ENCODE measurements at regions not wholly inside any gene's neighbourhood (a gene's known extent, or its start where the extent isn't known, plus 50 kb on each side); places are given as distances from the start of the nearest gene placed in this dataset.
"Not testable (repeated sequence)": the region's sequence is repeated elsewhere in the genome, so short reads cannot be mapped to it uniquely, and the experiment has no call there.

DNA sequence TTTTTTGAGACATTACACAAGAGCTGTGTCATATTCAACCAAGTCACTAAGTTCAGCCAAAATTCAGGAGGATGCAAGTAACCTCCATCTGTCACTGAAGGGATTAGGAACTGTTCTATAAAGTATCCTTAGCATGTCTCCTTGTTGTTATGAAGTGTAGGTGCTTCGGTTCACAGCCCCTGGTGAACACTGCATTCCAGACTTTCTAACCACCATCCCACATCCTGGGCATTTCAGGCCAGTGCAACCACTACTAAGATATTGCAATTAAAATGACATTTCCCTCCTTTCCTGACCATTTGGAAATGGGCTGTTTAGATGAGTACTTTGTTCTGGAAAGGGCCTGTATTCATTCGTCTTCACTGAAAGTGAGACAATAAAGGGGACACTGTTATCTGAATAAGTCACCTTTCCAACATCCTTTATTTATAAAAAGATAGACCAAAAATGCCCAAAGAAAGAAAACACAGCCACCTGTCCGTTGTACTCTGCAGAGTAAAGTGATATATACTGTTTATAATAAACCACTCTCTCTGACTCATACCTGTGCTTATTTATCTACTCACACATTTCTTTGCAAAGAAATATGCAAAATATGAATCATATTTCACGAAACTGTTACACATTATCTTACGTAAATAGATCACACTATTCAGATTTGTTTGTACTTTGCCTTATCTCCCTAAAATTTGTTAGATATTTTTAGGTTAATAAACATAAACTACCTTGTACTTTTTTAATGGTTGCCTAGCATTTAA, 861.9 kb downstream of the CDH18 start:
- no peaks in the 10 kb centered on the region for H3K27me3 Mint-ChIP-seq
- no peak overlapping the region for H3K4me3 Mint-ChIP-seq
- no peaks in the 10 kb centered on the region for H3K36me3 Mint-ChIP-seq
- ATAC-seq (no peak), DNase-seq (ENCODE audit: low spot score) (no peak)
- H3K27ac Mint-ChIP-seq = no peak overlapping the region
- peaks cover 13% of the 10 kb centered on the region for H3K9me3 Mint-ChIP-seq
- no peaks in the 10 kb centered on the region for H3K4me1 Mint-ChIP-seq (ENCODE audit: low read depth in 2 of 2)

DNA sequence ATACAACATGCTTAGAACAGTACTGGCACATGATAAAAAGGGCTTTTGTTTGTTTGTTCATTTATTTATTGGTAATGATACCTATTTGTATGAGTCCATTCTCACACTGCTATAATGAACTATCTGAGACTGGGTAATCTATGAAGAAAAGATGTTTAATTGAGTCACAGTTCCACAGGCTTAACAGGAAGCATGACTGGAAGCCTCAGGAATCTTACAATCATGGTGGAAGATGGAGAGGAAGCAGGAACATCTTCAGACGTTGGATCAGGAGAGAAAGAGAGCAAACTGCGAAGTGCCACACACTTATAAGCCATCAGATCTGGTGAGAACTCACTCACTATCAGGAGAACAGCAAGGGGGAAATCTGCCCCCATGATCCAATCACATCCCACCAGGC, 847.7 kb downstream of the CDH18 start:
- no peaks in the 10 kb centered on the region for H3K27me3 Mint-ChIP-seq
- DNase-seq (ENCODE audit: low spot score) = no peak
- H3K4me1 Mint-ChIP-seq (ENCODE audit: low read depth in 2 of 2) = no peaks in the 10 kb centered on the region

DNA sequence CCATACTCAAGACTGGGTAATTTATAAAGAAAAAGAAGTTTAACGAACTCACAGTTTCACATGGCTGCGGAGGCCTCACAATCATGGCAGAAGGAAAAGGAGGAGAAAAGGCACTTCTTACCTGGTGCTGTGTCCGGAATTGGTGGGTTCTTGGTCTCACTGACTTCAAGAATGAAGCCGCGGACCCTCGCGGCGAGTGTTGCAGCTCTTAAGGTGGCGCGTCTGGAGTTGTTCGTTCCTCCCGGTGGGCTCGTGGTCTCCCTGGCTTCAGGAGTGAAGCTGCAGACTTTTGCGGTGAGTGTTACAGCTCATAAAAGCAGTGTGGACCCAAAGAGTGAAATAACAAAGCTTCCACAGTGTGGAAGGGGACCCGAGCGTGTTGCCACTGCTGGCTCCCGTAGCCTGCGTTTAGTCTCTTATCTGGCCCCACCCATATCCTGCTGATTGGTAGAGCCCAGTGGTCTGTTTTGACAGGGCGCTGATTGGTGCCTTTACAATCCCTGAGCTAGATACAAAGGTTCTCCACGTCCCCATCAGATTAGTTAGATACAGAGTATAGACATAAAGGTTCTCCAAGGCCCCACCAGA, 846.0 kb downstream of the CDH18 start:
- DNase-seq (ENCODE audit: low spot score); H3K36me3 Mint-ChIP-seq; H3K27ac Mint-ChIP-seq; H3K4me1 Mint-ChIP-seq (ENCODE audit: low read depth in 2 of 2); ATAC-seq; H3K27me3 Mint-ChIP-seq; H3K4me3 Mint-ChIP-seq: not testable (repeated sequence)
- peaks cover 17% of the 10 kb centered on the region for H3K9me3 Mint-ChIP-seq

More for the DNA sequence above, 847.7 kb downstream of the CDH18 start:
- Mint-ChIP-seq H3K27ac (no peak overlapping the region), H3K9me3 (peaks cover 16% of the 10 kb centered on the region), H3K36me3 (peaks cover 4% of the 10 kb centered on the region), H3K4me3 (no peak overlapping the region)
- ATAC-seq = no peak

DNA sequence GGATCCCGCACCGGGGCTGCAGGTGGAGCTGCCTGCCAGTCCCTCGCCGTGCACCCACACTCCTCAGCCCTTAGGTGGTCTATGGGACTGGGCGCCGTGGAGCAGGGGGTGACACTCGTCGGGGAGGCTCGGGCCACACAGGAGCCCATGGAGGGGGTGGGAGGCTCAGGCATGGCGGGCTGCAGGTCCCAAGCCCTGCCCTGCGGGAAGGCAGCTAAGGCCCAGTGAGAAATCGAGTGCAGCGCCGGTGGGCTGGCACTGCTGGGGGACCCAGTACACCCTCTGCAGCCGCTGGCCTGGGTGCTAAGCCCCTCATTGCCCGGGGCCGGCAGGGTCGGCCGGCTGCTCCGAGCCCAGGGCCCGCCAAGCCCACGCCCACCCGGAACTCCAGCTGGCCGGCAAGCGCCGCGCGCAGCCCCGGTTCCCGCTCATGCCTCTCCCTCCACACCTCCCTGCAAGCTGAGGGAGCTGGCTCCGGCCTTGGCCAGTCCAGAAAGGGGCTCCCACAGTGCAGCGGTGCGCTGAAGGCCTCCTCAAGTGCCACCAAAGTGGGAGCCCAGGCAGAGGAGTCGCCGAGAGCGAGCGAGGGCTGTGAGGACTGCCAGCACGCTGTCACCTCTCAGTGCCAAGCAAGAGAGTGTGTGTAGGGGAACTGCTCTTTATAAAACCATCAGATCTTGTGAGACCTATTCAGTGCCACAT, 845.1 kb downstream of the CDH18 start:
- not testable (repeated sequence) for H3K4me1 Mint-ChIP-seq (ENCODE audit: low read depth in 2 of 2); DNase-seq (ENCODE audit: low spot score); H3K4me3 Mint-ChIP-seq; H3K36me3 Mint-ChIP-seq; H3K27ac Mint-ChIP-seq; H3K27me3 Mint-ChIP-seq; ATAC-seq
- H3K9me3 Mint-ChIP-seq = peaks cover 17% of the 10 kb centered on the region

DNA sequence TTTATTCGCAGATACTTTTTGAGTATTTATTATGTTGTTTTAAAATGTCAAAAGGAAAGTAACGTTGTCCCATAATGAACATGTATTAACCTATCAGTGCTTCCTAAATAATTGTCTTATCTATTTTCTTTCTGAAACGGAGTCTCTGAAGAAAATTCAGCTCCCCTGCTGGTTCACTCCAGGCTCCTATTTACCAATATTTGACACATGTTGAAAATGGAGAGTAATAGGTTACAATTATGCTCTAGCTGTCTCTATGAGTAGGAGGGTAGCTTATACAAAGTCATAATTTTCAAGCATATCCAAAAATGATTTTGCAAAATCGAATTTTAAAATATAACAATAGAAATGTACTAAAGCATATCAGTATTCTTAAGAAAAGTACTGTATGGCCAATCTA, 844.1 kb downstream of the CDH18 start:
- Mint-ChIP-seq H3K27ac (no peak overlapping the region), H3K36me3 (peaks cover 8% of the 10 kb centered on the region), H3K27me3 (no peaks in the 10 kb centered on the region), H3K4me3 (no peak overlapping the region), H3K9me3 (peaks cover 20% of the 10 kb centered on the region), H3K4me1 (ENCODE audit: low read depth in 2 of 2) (no peaks in the 10 kb centered on the region)
- no peak for DNase-seq (ENCODE audit: low spot score)
- no peak for ATAC-seq

DNA sequence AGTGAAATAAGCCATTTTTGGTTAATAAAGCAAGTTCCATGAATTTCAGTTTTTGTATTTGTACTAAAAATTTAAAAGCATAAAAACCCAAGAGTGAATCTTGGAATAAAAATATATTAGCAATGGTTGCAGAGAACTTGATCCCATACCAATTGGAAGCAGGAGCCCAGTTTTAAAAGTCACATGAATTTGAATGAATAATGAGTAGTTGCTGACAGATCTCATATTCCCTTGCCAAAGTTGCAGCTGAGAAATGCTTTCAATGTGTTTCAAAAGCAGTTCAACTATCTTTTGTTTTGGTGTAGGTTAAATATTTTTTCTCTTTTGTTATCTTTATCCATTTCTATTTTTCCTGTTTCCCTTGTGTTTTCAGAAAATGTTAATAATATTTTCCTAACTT, 818.6 kb downstream of the CDH18 start:
- no peaks in the 10 kb centered on the region for H3K27me3 Mint-ChIP-seq
- no peak overlapping the region for H3K4me3 Mint-ChIP-seq
- H3K36me3 Mint-ChIP-seq = no peaks in the 10 kb centered on the region
- peaks cover 7% of the 10 kb centered on the region for H3K9me3 Mint-ChIP-seq
- H3K27ac Mint-ChIP-seq = no peak overlapping the region
- DNase-seq (ENCODE audit: low spot score) (no peak), ATAC-seq (no peak)
- no peaks in the 10 kb centered on the region for H3K4me1 Mint-ChIP-seq (ENCODE audit: low read depth in 2 of 2)

DNA sequence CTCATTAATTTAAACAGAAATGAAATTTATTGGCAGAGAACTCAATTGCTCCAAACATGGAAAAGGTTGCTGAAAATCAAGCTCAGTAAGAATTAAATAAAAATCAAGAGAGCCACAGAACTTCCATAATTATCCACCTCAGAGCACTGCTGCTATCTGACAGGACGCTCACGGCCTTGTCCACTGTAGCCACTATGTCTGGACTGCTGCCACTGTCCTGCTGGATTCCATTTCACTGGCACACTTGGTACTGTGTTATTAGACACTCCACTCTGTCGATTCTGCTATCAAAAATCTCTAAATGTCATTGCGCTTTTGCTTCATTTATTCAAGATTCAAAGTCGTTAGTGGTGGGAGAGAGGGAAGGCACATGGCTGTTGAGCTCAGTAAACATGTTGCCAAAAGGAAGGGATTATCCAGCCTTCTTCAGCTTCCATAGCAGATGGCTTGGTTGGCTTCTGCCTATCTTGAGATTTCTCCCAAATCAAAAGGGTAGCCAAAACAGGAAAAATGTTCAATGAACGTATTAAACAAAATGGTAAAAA, 815.0 kb downstream of the CDH18 start:
- Mint-ChIP-seq H3K27me3 (no peaks in the 10 kb centered on the region), H3K27ac (no peak overlapping the region), H3K4me3 (no peak overlapping the region), H3K9me3 (peaks cover 4% of the 10 kb centered on the region), H3K4me1 (ENCODE audit: low read depth in 2 of 2) (no peaks in the 10 kb centered on the region), H3K36me3 (no peaks in the 10 kb centered on the region)
- no peak for DNase-seq (ENCODE audit: low spot score)
- ATAC-seq = no peak

DNA sequence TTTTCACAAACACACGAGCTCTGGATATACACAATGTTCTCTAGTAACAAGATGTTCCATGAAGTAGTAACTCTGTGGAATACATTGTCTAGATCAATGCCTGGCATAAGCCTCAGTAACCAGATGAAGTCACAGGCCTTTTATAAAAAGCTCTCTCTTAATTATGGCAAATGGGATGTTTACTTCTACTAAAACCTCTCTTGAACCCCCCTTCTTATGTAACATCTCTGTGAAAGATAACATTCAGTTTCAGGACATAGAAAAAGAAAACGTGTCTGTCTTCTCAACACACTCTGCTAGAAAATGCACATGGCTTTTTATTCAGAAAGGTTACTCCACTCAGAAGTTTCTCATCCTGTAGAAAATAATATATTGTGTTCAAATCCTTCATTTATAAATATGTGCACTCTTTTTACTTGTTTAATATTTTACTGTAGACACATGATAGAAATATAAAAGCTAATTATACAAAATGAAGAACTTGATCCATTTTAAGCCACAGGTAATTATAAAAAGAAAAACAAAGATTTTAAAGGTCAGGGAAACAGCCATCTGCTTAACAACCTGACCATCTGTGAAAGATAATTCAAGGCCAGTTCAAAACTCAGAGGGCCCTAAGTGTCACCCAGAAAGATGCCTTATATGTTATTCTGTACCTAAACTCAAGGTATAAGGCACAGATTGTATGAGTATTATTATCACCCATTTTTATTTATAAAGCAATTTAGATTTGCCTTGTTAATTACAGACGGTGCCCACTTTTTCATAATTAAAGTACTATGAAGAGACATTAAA, 812.0 kb downstream of the CDH18 start:
- ATAC-seq (no peak), DNase-seq (ENCODE audit: low spot score) (no peak)
- no peak overlapping the region for H3K27ac Mint-ChIP-seq
- H3K36me3 Mint-ChIP-seq = no peaks in the 10 kb centered on the region
- H3K4me3 Mint-ChIP-seq = no peak overlapping the region
- peaks cover 4% of the 10 kb centered on the region for H3K9me3 Mint-ChIP-seq
- no peaks in the 10 kb centered on the region for H3K27me3 Mint-ChIP-seq
- H3K4me1 Mint-ChIP-seq (ENCODE audit: low read depth in 2 of 2) = no peaks in the 10 kb centered on the region

DNA sequence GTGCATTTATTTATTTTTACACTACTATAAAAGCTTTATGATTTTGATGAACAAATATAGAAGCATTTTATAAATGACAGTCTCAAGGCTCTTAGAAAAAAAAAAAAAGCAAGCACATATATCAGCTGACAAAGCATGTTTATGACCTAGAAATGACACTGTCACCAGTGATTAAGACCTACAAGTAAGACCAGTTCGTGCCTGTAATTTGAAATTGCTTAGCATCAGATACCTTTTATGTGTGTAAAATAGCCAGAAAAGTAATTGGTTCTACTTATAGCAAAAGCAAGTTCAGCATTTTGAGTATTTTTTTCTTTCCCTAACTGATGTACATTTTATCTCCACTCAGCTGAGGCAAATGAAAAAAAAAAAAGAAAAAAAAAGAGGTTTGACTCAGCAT, 808.4 kb downstream of the CDH18 start:
- DNase-seq (ENCODE audit: low spot score) (no peak), ATAC-seq (no peak)
- Mint-ChIP-seq H3K27ac (no peak overlapping the region), H3K4me1 (ENCODE audit: low read depth in 2 of 2) (no peaks in the 10 kb centered on the region), H3K36me3 (no peaks in the 10 kb centered on the region), H3K4me3 (no peak overlapping the region), H3K9me3 (no peaks in the 10 kb centered on the region), H3K27me3 (no peaks in the 10 kb centered on the region)

DNA sequence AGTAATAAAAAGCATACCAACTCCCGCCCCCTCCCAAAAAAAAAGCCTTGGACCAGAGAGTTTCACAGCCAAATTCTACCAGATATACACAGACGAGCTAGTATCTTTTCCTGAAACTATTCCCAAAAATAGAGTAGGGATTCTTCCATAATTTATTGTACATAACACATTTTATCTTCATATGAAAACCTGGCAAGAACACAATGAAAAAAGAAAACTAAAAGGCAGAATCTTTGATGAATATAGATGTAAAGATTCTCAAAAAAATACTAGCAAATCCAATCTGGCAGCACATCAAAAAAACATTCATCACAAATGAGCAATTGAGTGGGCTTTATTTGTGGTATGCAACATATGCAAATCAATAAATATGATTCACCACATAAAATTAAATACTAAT, 798.8 kb downstream of the CDH18 start:
- H3K36me3 Mint-ChIP-seq = no peaks in the 10 kb centered on the region
- no peak overlapping the region for H3K4me3 Mint-ChIP-seq
- H3K4me1 Mint-ChIP-seq (ENCODE audit: low read depth in 2 of 2) = no peaks in the 10 kb centered on the region
- no peak overlapping the region for H3K27ac Mint-ChIP-seq
- peaks cover 12% of the 10 kb centered on the region for H3K9me3 Mint-ChIP-seq
- no peak for DNase-seq (ENCODE audit: low spot score)
- H3K27me3 Mint-ChIP-seq = no peaks in the 10 kb centered on the region
- no peak for ATAC-seq

DNA sequence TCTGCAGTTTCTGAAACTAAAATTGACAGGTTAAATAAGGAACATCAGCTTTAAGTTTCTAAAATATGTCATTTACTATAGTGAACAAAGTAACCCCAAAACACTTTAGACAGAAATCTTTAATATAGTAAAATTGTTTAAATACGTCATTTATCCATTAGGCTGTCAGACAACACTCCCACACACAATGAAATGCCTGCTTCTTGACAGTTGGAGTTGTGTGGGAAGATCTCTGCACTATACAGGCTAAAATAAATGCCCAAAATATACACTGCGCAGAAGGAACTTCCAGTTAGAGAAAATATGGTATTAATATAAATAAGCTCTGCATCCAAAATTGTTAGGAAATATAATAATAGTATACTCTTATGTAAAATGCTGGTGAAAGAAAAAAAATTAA, 794.4 kb downstream of the CDH18 start:
- no peaks in the 10 kb centered on the region for H3K27me3 Mint-ChIP-seq
- no peak overlapping the region for H3K4me3 Mint-ChIP-seq
- peaks cover 12% of the 10 kb centered on the region for H3K9me3 Mint-ChIP-seq
- H3K27ac Mint-ChIP-seq = no peak overlapping the region
- ATAC-seq (no peak), DNase-seq (ENCODE audit: low spot score) (no peak)
- H3K4me1 Mint-ChIP-seq (ENCODE audit: low read depth in 2 of 2) = no peaks in the 10 kb centered on the region
- no peaks in the 10 kb centered on the region for H3K36me3 Mint-ChIP-seq

DNA sequence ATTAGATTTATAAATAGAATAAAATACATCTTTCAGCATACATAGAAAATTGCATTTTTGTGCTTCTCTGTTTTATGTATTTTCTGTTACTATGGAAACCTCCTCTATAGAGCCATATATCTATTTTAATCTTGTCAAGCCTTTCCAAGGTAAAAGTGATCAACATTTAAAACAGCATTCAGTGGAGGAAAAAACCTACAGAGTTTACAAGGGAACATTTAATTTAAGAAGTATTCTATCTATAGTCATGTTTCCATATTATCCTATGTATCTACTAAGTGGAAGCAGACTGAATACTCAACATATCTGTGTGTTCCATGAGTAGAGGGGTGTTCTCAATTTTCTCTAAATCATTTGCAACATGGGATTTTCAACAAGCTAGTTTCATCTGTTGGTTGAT, 791.4 kb downstream of the CDH18 start:
- Mint-ChIP-seq H3K36me3 (no peaks in the 10 kb centered on the region), H3K4me3 (no peak overlapping the region), H3K9me3 (peaks cover 12% of the 10 kb centered on the region), H3K27ac (no peak overlapping the region), H3K4me1 (ENCODE audit: low read depth in 2 of 2) (no peaks in the 10 kb centered on the region), H3K27me3 (no peaks in the 10 kb centered on the region)
- DNase-seq (ENCODE audit: low spot score) (no peak), ATAC-seq (no peak)

DNA sequence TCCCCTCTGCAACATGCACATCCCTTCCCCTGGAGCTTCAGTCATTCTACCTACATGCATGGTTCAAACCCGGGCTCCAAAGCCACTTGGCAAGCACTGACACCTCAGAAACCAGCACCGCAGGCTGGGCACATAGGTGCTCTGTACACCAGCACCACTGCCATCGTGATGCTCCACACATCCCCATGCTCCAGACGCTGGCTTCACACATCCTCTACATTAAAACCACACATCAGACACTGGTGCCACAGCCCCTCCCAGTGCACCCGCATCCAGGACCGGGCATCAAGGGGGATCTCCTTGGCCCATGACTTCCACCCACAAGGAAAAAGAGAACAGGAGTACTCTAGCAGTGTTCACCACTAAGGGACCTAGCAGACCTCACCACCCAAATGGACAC, 787.7 kb downstream of the CDH18 start:
- Mint-ChIP-seq H3K36me3 (no peaks in the 10 kb centered on the region), H3K27me3 (no peaks in the 10 kb centered on the region), H3K4me1 (ENCODE audit: low read depth in 2 of 2) (no peaks in the 10 kb centered on the region), H3K9me3 (peaks cover 12% of the 10 kb centered on the region), H3K27ac (no peak overlapping the region), H3K4me3 (no peak overlapping the region)
- ATAC-seq (no peak), DNase-seq (ENCODE audit: low spot score) (no peak)

Data from natural killer cell treated with Interleukin-12 subunit alpha and Interleukin-12 subunit beta and Interleukin-15 and Interleukin-18, amount 100 ng/mL, for 72 hours (primary cell).